H1 (cell line): ENCODE measurements at regions not wholly inside any gene's neighbourhood (a gene's known extent, or its start where the extent isn't known, plus 50 kb on each side); places are given as distances from the start of the nearest gene placed in this dataset.

Source experiments
- FOSL1 ChIP-seq: IDR thresholded peaks from 2 replicates; pipeline ENCODE4 v1.6.1; 2011; ENCODE audit warnings: mild to moderate bottlenecking, low read depth, low read length, moderate library complexity; ENCODE audit not compliant: insufficient read depth
- TF ChIP-seq, protein P1 (sequence below): fragments of 300-600 bp; sonication (generic); IDR thresholded peaks from 2 replicates; pipeline ENCODE4 v1.7.1; 2012; ENCODE audit warnings: low read length, moderate library complexity, mild to moderate bottlenecking, inconsistent platforms; ENCODE audit not compliant: insufficient replicate concordance

DNA sequence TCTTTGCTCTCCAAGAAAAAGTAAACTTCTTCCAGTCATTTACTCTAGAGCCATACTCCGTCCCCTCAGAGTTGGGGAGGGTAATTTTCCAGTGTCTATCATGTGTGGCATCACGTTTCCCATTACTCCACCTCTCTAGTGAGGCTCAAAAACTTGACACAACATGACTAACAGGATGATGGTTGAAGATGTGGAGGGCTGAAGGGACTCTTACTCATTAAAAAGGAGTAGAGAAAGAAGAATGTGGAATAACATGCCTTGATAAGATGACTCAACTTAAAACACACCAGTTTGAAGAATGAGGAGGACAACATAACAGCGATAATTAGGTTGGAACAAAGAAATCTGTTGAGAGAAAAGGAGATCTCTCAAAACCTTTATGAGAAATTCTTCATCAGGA lies 894.3 kb downstream of the OTOL1 start (continued):
- TF ChIP-seq, protein P1, sequence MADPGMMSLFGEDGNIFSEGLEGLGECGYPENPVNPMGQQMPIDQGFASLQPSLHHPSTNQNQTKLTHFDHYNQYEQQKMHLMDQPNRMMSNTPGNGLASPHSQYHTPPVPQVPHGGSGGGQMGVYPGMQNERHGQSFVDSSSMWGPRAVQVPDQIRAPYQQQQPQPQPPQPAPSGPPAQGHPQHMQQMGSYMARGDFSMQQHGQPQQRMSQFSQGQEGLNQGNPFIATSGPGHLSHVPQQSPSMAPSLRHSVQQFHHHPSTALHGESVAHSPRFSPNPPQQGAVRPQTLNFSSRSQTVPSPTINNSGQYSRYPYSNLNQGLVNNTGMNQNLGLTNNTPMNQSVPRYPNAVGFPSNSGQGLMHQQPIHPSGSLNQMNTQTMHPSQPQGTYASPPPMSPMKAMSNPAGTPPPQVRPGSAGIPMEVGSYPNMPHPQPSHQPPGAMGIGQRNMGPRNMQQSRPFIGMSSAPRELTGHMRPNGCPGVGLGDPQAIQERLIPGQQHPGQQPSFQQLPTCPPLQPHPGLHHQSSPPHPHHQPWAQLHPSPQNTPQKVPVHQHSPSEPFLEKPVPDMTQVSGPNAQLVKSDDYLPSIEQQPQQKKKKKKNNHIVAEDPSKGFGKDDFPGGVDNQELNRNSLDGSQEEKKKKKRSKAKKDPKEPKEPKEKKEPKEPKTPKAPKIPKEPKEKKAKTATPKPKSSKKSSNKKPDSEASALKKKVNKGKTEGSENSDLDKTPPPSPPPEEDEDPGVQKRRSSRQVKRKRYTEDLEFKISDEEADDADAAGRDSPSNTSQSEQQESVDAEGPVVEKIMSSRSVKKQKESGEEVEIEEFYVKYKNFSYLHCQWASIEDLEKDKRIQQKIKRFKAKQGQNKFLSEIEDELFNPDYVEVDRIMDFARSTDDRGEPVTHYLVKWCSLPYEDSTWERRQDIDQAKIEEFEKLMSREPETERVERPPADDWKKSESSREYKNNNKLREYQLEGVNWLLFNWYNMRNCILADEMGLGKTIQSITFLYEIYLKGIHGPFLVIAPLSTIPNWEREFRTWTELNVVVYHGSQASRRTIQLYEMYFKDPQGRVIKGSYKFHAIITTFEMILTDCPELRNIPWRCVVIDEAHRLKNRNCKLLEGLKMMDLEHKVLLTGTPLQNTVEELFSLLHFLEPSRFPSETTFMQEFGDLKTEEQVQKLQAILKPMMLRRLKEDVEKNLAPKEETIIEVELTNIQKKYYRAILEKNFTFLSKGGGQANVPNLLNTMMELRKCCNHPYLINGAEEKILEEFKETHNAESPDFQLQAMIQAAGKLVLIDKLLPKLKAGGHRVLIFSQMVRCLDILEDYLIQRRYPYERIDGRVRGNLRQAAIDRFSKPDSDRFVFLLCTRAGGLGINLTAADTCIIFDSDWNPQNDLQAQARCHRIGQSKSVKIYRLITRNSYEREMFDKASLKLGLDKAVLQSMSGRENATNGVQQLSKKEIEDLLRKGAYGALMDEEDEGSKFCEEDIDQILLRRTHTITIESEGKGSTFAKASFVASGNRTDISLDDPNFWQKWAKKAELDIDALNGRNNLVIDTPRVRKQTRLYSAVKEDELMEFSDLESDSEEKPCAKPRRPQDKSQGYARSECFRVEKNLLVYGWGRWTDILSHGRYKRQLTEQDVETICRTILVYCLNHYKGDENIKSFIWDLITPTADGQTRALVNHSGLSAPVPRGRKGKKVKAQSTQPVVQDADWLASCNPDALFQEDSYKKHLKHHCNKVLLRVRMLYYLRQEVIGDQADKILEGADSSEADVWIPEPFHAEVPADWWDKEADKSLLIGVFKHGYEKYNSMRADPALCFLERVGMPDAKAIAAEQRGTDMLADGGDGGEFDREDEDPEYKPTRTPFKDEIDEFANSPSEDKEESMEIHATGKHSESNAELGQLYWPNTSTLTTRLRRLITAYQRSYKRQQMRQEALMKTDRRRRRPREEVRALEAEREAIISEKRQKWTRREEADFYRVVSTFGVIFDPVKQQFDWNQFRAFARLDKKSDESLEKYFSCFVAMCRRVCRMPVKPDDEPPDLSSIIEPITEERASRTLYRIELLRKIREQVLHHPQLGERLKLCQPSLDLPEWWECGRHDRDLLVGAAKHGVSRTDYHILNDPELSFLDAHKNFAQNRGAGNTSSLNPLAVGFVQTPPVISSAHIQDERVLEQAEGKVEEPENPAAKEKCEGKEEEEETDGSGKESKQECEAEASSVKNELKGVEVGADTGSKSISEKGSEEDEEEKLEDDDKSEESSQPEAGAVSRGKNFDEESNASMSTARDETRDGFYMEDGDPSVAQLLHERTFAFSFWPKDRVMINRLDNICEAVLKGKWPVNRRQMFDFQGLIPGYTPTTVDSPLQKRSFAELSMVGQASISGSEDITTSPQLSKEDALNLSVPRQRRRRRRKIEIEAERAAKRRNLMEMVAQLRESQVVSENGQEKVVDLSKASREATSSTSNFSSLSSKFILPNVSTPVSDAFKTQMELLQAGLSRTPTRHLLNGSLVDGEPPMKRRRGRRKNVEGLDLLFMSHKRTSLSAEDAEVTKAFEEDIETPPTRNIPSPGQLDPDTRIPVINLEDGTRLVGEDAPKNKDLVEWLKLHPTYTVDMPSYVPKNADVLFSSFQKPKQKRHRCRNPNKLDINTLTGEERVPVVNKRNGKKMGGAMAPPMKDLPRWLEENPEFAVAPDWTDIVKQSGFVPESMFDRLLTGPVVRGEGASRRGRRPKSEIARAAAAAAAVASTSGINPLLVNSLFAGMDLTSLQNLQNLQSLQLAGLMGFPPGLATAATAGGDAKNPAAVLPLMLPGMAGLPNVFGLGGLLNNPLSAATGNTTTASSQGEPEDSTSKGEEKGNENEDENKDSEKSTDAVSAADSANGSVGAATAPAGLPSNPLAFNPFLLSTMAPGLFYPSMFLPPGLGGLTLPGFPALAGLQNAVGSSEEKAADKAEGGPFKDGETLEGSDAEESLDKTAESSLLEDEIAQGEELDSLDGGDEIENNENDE = no peak
- TF ChIP-seq FOSL1 = no peak
